Sigmoid colon (tissue), 3 donors: ENCODE measurements at regions not wholly inside any gene's neighbourhood (a gene's known extent, or its start where the extent isn't known, plus 50 kb on each side); places are given as distances from the start of the nearest gene placed in this dataset.

Experiments used
- POLR2A ChIP-seq, 2 donors: fragments of 450-650 bp; IDR thresholded peaks; one replicate each; pipeline ENCODE4 v1.6.1; 2016; ENCODE audit warnings: antibody characterized with exemption in 2 of 2, mild to moderate bottlenecking in 2 of 2, moderate library complexity in 2 of 2
- TF ChIP-seq, protein P1 (sequence below), 4 experiments: fragments of 450-650 bp in 3 of 4; fragments of 200-600 bp in 1 of 4; IDR thresholded peaks; one replicate each; pipeline ENCODE4 v1.5.1; 2016 to 2019; ENCODE audit warnings: antibody characterized with exemption in 4 of 4, mild to moderate bottlenecking in 3 of 4, moderate library complexity in 2 of 4

DNA sequence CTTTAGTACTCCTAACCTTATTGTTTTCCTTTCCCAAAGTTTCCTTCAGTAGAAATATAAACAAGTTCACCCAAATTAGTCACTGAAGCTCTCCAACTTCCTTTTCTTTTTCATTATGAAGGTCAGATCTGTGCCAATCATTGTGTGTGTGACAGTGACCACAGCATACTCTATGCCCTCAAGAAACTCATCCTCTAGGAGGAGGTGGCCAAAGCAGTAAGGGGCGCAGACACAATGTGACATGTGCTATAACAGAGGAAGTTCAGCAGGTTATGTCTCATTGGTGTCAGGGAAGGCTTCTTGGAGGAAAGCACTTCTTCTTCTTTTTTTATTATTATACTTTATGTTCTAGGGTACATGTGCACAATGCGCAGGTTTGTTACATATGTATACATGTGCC lies 60.0 kb upstream of the PSME4 start:
- TF ChIP-seq, protein P1, sequence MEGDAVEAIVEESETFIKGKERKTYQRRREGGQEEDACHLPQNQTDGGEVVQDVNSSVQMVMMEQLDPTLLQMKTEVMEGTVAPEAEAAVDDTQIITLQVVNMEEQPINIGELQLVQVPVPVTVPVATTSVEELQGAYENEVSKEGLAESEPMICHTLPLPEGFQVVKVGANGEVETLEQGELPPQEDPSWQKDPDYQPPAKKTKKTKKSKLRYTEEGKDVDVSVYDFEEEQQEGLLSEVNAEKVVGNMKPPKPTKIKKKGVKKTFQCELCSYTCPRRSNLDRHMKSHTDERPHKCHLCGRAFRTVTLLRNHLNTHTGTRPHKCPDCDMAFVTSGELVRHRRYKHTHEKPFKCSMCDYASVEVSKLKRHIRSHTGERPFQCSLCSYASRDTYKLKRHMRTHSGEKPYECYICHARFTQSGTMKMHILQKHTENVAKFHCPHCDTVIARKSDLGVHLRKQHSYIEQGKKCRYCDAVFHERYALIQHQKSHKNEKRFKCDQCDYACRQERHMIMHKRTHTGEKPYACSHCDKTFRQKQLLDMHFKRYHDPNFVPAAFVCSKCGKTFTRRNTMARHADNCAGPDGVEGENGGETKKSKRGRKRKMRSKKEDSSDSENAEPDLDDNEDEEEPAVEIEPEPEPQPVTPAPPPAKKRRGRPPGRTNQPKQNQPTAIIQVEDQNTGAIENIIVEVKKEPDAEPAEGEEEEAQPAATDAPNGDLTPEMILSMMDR (IDR thresholded peaks at IDR 0.05): no peak
- no peak for TF ChIP-seq POLR2A (IDR thresholded peaks at IDR 0.05)
